HG03196 (cell line): ENCODE measurements at regions not wholly inside any gene's neighbourhood (a gene's known extent, or its start where the extent isn't known, plus 50 kb on each side); places are given as distances from the start of the nearest gene placed in this dataset.

Source experiments
- ATAC-seq: cut with Tn5 transposase; IDR thresholded peaks from one replicate; pipeline ENCODE4 v1.9.1; 2021; ENCODE audit not compliant: unreplicated experiment

- no peak for ATAC-seq
These were observed 189.7 kb upstream of the CDKN3 start for GRCh38 chr14:54207075-54207474.

GRCh38 chr14:54207476-54208462 is 189.0 kb upstream of the CDKN3 start:
- ATAC-seq = no peak

- ATAC-seq = no peak
These were observed 188.1 kb upstream of the CDKN3 start for GRCh38 chr14:54208751-54209150.

- ATAC-seq = no peak
These were observed 187.1 kb upstream of the CDKN3 start for GRCh38 chr14:54209511-54210250.

- ATAC-seq = no peak
These were observed 185.1 kb upstream of the CDKN3 start for GRCh38 chr14:54211551-54212308.

- no peak for ATAC-seq
These were observed 183.3 kb upstream of the CDKN3 start for GRCh38 chr14:54213536-54213935.

- ATAC-seq = no peak
These were observed 180.0 kb upstream of the CDKN3 start for GRCh38 chr14:54216827-54217226.

GRCh38 chr14:54219261-54220070 is 177.3 kb upstream of the CDKN3 start:
- no peak for ATAC-seq

- ATAC-seq = no peak
These were observed 176.6 kb upstream of the CDKN3 start for GRCh38 chr14:54220071-54220703.

- ATAC-seq = no peak
These were observed 175.9 kb upstream of the CDKN3 start for GRCh38 chr14:54220704-54221431.

GRCh38 chr14:54221432-54221803 is 175.4 kb upstream of the CDKN3 start:
- ATAC-seq = no peak

GRCh38 chr14:54221971-54222370 is 174.8 kb upstream of the CDKN3 start:
- no peak for ATAC-seq

- no peak for ATAC-seq
These were observed 172.9 kb upstream of the CDKN3 start for GRCh38 chr14:54223831-54224402.

- ATAC-seq = no peak
These were observed 171.2 kb upstream of the CDKN3 start for GRCh38 chr14:54225457-54226060.

- no peak for ATAC-seq
These were observed 170.7 kb upstream of the CDKN3 start for GRCh38 chr14:54226103-54226502.

- no peak for ATAC-seq
These were observed 170.2 kb upstream of the CDKN3 start for GRCh38 chr14:54226558-54226957.

GRCh38 chr14:54229136-54229535 is 167.7 kb upstream of the CDKN3 start:
- no peak for ATAC-seq

GRCh38 chr14:54230645-54231044 is 166.2 kb upstream of the CDKN3 start:
- ATAC-seq = no peak

GRCh38 chr14:54232735-54233134 is 164.1 kb upstream of the CDKN3 start:
- no peak for ATAC-seq
